H1 (cell line): ENCODE measurements at regions not wholly inside any gene's neighbourhood (a gene's known extent, or its start where the extent isn't known, plus 50 kb on each side); places are given as distances from the start of the nearest gene placed in this dataset.

Source experiments
- CTCF ChIA-PET: fragments of 300-600 bp; sonication (Branson Sonifier 250); formaldehyde crosslinking; loops from one replicate; lab custom pipeline; 2021; ENCODE audit not compliant: partially characterized antibody; lab: Charles Lee
- POLR2A ChIA-PET: fragments of 300-600 bp; sonication (Branson Sonifier 250); formaldehyde crosslinking; loops from one replicate; lab custom pipeline; 2021; ENCODE audit warnings: inconsistent platforms; ENCODE audit not compliant: partially characterized antibody; lab: Charles Lee
- DNase-seq, 2 experiments: peaks; one replicate each; pipeline versions ENCODE4 v3.0.0 to v3.0.0-alpha.2; 2010 to 2022; ENCODE audit warnings: low spot score in 2 of 2, low read depth in 1 of 2, mixed read lengths in 1 of 2
- FAIRE-seq: peaks from 2 replicates; lab custom pipeline; 2011; peaks lifted over from hg19 to GRCh38; lab: Jason Lieb, UNC
- H2AFZ ChIP-seq: 2 replicates; pipeline ENCODE4 v1.8.1; 2012; ENCODE audit warnings: low read length, inconsistent platforms
- H2AK5ac ChIP-seq: 2 replicates; pipeline ENCODE4 v1.6.1; 2013; ENCODE audit warnings: low read depth, low read length
- H2BK120ac ChIP-seq: replicated peaks from 2 replicates; pipeline ENCODE3; 2013; ENCODE audit warnings: low read depth, low read length, inconsistent platforms
- H2BK12ac ChIP-seq: 2 replicates; pipeline ENCODE4 v1.6.1; 2013; ENCODE audit warnings: low read depth, low read length
- H2BK15ac ChIP-seq: 2 replicates; pipeline ENCODE4 v1.6.1; 2013; ENCODE audit warnings: low read length
- H2BK20ac ChIP-seq: 2 replicates; pipeline ENCODE4 v1.6.1; 2013; ENCODE audit warnings: low read length
- H2BK5ac ChIP-seq: 2 replicates; pipeline ENCODE4 v1.6.1; 2013; ENCODE audit warnings: low read depth, low read length
- H3K14ac ChIP-seq: 2 replicates; pipeline ENCODE4 v1.6.1; 2013; ENCODE audit warnings: inconsistent platforms; ENCODE audit not compliant: insufficient read length
- H3K18ac ChIP-seq: 2 replicates; pipeline ENCODE4 v1.6.1; 2013; ENCODE audit warnings: low read length; ENCODE audit errors: extremely low read depth
- H3K23ac ChIP-seq: 2 replicates; pipeline ENCODE4 v1.6.1; 2013; ENCODE audit warnings: inconsistent platforms; ENCODE audit not compliant: insufficient read length
- H3K23me2 ChIP-seq: 2 replicates; pipeline ENCODE4 v1.6.1; 2013; ENCODE audit warnings: low read depth, low read length
- H3K27ac ChIP-seq: 2 replicates; pipeline ENCODE4 v1.6.1; 2011; ENCODE audit warnings: low read depth, low read length, inconsistent platforms
- H3K27me3 ChIP-seq, 4 experiments: replicated peaks in 1 of 4; 1 replicate in 1 of 4; 2 replicates in 3 of 4; pipeline versions ENCODE4 v1.6.1 to v1.8.1; 2011 to 2013; ENCODE audit warnings: low read length in 3 of 4, mild to moderate bottlenecking in 3 of 4, inconsistent platforms in 2 of 4, mixed read lengths in 2 of 4, moderate library complexity in 1 of 4; ENCODE audit not compliant: control insufficient read depth in 3 of 4, insufficient read depth in 3 of 4; ENCODE audit errors: extremely low read depth in 1 of 4
- H3K36me3 ChIP-seq, 4 experiments: 2 replicates each; pipeline versions ENCODE4 v1.6.1 to v1.8.1; 2011 to 2013; ENCODE audit warnings: mild to moderate bottlenecking in 4 of 4, low read length in 3 of 4, moderate library complexity in 2 of 4, control low read depth in 1 of 4, inconsistent platforms in 1 of 4; ENCODE audit not compliant: insufficient read depth in 4 of 4, control insufficient read depth in 2 of 4
- H3K4ac ChIP-seq: replicated peaks from 2 replicates; pipeline ENCODE3; 2013; ENCODE audit warnings: low read length, low read depth, mixed read lengths, inconsistent platforms; ENCODE audit not compliant: insufficient read length
- H3K4me1 ChIP-seq, 4 experiments: replicated peaks in 1 of 4; 1 replicate in 1 of 4; 2 replicates in 3 of 4; pipeline versions ENCODE4 v1.6.1 to v1.8.1; 2011 to 2013; ENCODE audit warnings: low read length in 3 of 4, inconsistent platforms in 2 of 4, mixed read lengths in 1 of 4; ENCODE audit not compliant: insufficient read depth in 4 of 4, control insufficient read depth in 3 of 4
- H3K4me2 ChIP-seq, 2 experiments: 2 replicates each; pipeline versions ENCODE4 v1.6.1 to v1.8.1; 2011 to 2013; ENCODE audit warnings: low read depth in 2 of 2, low read length in 2 of 2, control low read depth in 1 of 2, inconsistent platforms in 1 of 2, mild to moderate bottlenecking in 1 of 2; ENCODE audit not compliant: insufficient read depth in 1 of 2
- H3K4me3 ChIP-seq, 4 experiments: fragments of 200-600, 300-600 bp in 1 of 4; sonication (generic), shearing (Covaris generic), sonication (Bioruptor Twin) in 1 of 4; 2 replicates each; pipeline versions ENCODE4 v1.5.1 to v1.8.1; 2011 to 2016; ENCODE audit warnings: low read length in 4 of 4, low read depth in 3 of 4, control low read depth in 2 of 4, inconsistent platforms in 2 of 4, mild to moderate bottlenecking in 2 of 4, mixed read lengths in 1 of 4, moderate library complexity in 1 of 4; ENCODE audit not compliant: insufficient read depth in 2 of 4; ENCODE audit errors: extremely low read depth in 1 of 4
- H3K56ac ChIP-seq: replicated peaks from 2 replicates; pipeline ENCODE3; 2013; ENCODE audit warnings: low read depth, mild to moderate bottlenecking, mixed read lengths, low read length, inconsistent platforms; ENCODE audit not compliant: insufficient read length
- H3K79me1 ChIP-seq: 2 replicates; pipeline ENCODE4 v1.6.1; 2013; ENCODE audit warnings: low read depth, low read length, control low read depth
- H3K79me2 ChIP-seq, 2 experiments: 2 replicates each; pipeline versions ENCODE4 v1.6.1 to v1.8.1; 2012 to 2013; ENCODE audit warnings: low read length in 2 of 2, mild to moderate bottlenecking in 2 of 2, inconsistent platforms in 1 of 2; ENCODE audit not compliant: insufficient read depth in 2 of 2, control insufficient read depth in 1 of 2
- H3K9ac ChIP-seq, 4 experiments: replicated peaks in 1 of 4; 1 replicate in 1 of 4; 2 replicates in 3 of 4; pipeline versions ENCODE4 v1.6.1 to v1.8.1; 2011 to 2013; ENCODE audit warnings: low read depth in 3 of 4, low read length in 3 of 4, control low read depth in 2 of 4, mild to moderate bottlenecking in 2 of 4, moderate library complexity in 2 of 4, inconsistent platforms in 1 of 4; ENCODE audit errors: extremely low read depth in 1 of 4
- H3K9me3 ChIP-seq, 2 experiments: 2 replicates each; pipeline versions ENCODE4 v1.6.1 to v1.8.1; 2012 to 2013; ENCODE audit warnings: mild to moderate bottlenecking in 2 of 2, moderate library complexity in 2 of 2, control low read depth in 1 of 2, inconsistent platforms in 1 of 2, low read depth in 1 of 2, low read length in 1 of 2, mixed read lengths in 1 of 2; ENCODE audit not compliant: insufficient read depth in 2 of 2
- H4K20me1 ChIP-seq, 2 experiments: replicated peaks in 1 of 2; 2 replicates each; pipeline versions ENCODE3 to v1.8.1; 2011 to 2013; ENCODE audit warnings: inconsistent platforms in 2 of 2, low read length in 2 of 2, mild to moderate bottlenecking in 1 of 2; ENCODE audit not compliant: insufficient read depth in 2 of 2, control insufficient read depth in 1 of 2
- H4K5ac ChIP-seq: 2 replicates; pipeline ENCODE4 v1.6.1; 2013; ENCODE audit warnings: low read length, low read depth, mixed read lengths, inconsistent platforms; ENCODE audit not compliant: insufficient read length
- H4K8ac ChIP-seq: 2 replicates; pipeline ENCODE4 v1.8.0; 2013; ENCODE audit warnings: mild to moderate bottlenecking, moderate library complexity, low read length, inconsistent platforms; ENCODE audit not compliant: insufficient read depth; ENCODE audit errors: extremely low read depth
- H4K91ac ChIP-seq: replicated peaks from 2 replicates; pipeline ENCODE3; 2013; ENCODE audit warnings: low read length, mixed read lengths, inconsistent platforms; ENCODE audit not compliant: insufficient read length
- BACH1 ChIP-seq: IDR thresholded peaks from 2 replicates; pipeline ENCODE4 v1.6.1; 2012; ENCODE audit warnings: low read length, improper control_type of control experiment
- EGR1 ChIP-seq: IDR thresholded peaks from 2 replicates; pipeline ENCODE4 v1.6.1; 2011; ENCODE audit warnings: low read depth, low read length, borderline replicate concordance
- WGBS, 2 experiments: shearing (Covaris generic) in 1 of 2; methylation state at CpG; one replicate each; pipeline versions ENCODE4 v1.1.6 to v1.1.7; 2013 to 2015; ENCODE audit warnings: low lambda C conversion rate in 2 of 2, mixed read lengths in 2 of 2, inconsistent platforms in 1 of 2, low coverage in 1 of 2, missing lambda C conversion rate in 1 of 2; ENCODE audit not compliant: insufficient replicate concordance in 2 of 2, insufficient coverage in 1 of 2, insufficient read length in 1 of 2; ENCODE audit errors: extremely low coverage in 1 of 2, missing lambda C conversion rate in 1 of 2; 5-methylcytosine and 5-hydroxymethylcytosine counted together

GRCh38 chr4:127579821-127580220 is 52.9 kb upstream of the INTU start:
- Histone ChIP-seq H3K56ac (no peak overlapping the region), H2AFZ (no peak overlapping the region), H3K27me3 (no peaks in the 10 kb centered on the region), H3K79me2 (no peaks in the 10 kb centered on the region), H3K4ac (no peak overlapping the region), H2BK120ac (no peak overlapping the region), H2BK12ac (no peak overlapping the region), H3K23me2 (no peaks in the 10 kb centered on the region), H2BK20ac (no peak overlapping the region), H4K5ac (no peak overlapping the region), H3K4me1 (no peaks in the 10 kb centered on the region), H2AK5ac (no peak overlapping the region), H4K91ac (no peak overlapping the region), H3K9me3 (no peaks in the 10 kb centered on the region), H3K18ac (no peak overlapping the region), H3K36me3 (no peaks in the 10 kb centered on the region), H3K27ac (no peak overlapping the region), H4K8ac (no peak overlapping the region; the same call in 1 of the 2 replicates), H3K9ac (no peak overlapping the region), H2BK5ac (no peak overlapping the region), H3K4me3 (no peak overlapping the region), H3K79me1 (no peaks in the 10 kb centered on the region), H3K4me2 (no peak overlapping the region), H3K14ac (no peak overlapping the region), H3K23ac (no peak overlapping the region), H4K20me1 (no peaks in the 10 kb centered on the region), H2BK15ac (no peak overlapping the region)
- CTCF ChIA-PET = interaction anchor here (1.5 kb wide), 1 partner anchor 20 kb away, joined by 3 read pairs; no protein-coding TSS in a partner anchor
- TF ChIP-seq EGR1 (no peak), BACH1 (no peak)
- DNase-seq (no peak), FAIRE-seq (no peak)
- WGBS, 2 experiments = 93% methylated on average over 12 of the region's 12 CpGs; no CpG with 5 or more reads in 1 of the 2 experiments
- POLR2A ChIA-PET = interaction anchor here (0.6 kb wide), 1 partner anchor 238 kb away, joined by 3 read pairs; no protein-coding TSS in a partner anchor
